ENCODE measurements at regions not wholly inside any gene's neighbourhood (a gene's known extent, or its start where the extent isn't known, plus 50 kb on each side); places are given as distances from the start of the nearest gene placed in this dataset.

- no peak for TF ChIP-seq CTCF (IDR thresholded peaks at IDR 0.05; ENCODE audit: low read depth, low read length)
- POLR2A ChIA-PET = no interaction called here
- H3K27me3 ChIP-seq (ENCODE audit: control insufficient read depth, insufficient read depth, low read length) = no peaks in the 10 kb centered on the region
- CTCF ChIA-PET = interaction anchor here (1.7 kb wide), 1 partner anchor 19 kb away, joined by 5 read pairs; no protein-coding TSS in a partner anchor
- no peak overlapping the region for H3K27ac ChIP-seq (ENCODE audit: low read depth, low read length)
- no peak for DNase-seq (ENCODE audit: low read depth, low spot score)
- no peaks in the 10 kb centered on the region for H3K9me3 ChIP-seq (ENCODE audit: control insufficient read depth, insufficient read depth, low read length)
- H3K4me3 ChIP-seq (ENCODE audit: low read depth, low read length) = no peak overlapping the region
Measured at GRCh38 chr3:43874731-43875130, 184.0 kb downstream of the ABHD5 start.

- Histone ChIP-seq H3K4me3 (ENCODE audit: low read depth, low read length) (no peak overlapping the region), H3K27me3 (ENCODE audit: control insufficient read depth, insufficient read depth, low read length) (no peaks in the 10 kb centered on the region), H3K9me3 (ENCODE audit: control insufficient read depth, insufficient read depth, low read length) (no peaks in the 10 kb centered on the region), H3K27ac (ENCODE audit: low read depth, low read length) (no peak overlapping the region)
- TF ChIP-seq CTCF (IDR thresholded peaks at IDR 0.05; ENCODE audit: low read depth, low read length) = no peak
- ChIA-PET POLR2A (no interaction called here), CTCF (interaction anchor here (0.7 to 0.9 kb wide), 2 partner anchors 21 to 108 kb away, joined by 3 to 5 read pairs; no protein-coding TSS in a partner anchor)
- DNase-seq (ENCODE audit: low read depth, low spot score) = no peak
Measured at GRCh38 chr3:43876648-43877047, 185.9 kb downstream of the ABHD5 start.

GRCh38 chr3:43879166-43879565 is 188.4 kb downstream of the ABHD5 start:
- H3K9me3 ChIP-seq (ENCODE audit: control insufficient read depth, insufficient read depth, low read length) = no peaks in the 10 kb centered on the region
- H3K27ac ChIP-seq (ENCODE audit: low read depth, low read length) = no peak overlapping the region
- ChIA-PET POLR2A (no interaction called here), CTCF (interaction anchor here (1.4 kb wide), 1 partner anchor 10 kb away, joined by 4 read pairs; no protein-coding TSS in a partner anchor)
- no peaks in the 10 kb centered on the region for H3K27me3 ChIP-seq (ENCODE audit: control insufficient read depth, insufficient read depth, low read length)
- no peak overlapping the region for H3K4me3 ChIP-seq (ENCODE audit: low read depth, low read length)
- no peak for DNase-seq (ENCODE audit: low read depth, low spot score)
- peak; percentile 36 for TF ChIP-seq CTCF (IDR thresholded peaks at IDR 0.05; ENCODE audit: low read depth, low read length)

- TF ChIP-seq CTCF (IDR thresholded peaks at IDR 0.05; ENCODE audit: low read depth, low read length) = no peak
- no peak overlapping the region for H3K27ac ChIP-seq (ENCODE audit: low read depth, low read length)
- POLR2A ChIA-PET = no interaction called here
- H3K9me3 ChIP-seq (ENCODE audit: control insufficient read depth, insufficient read depth, low read length) = peaks cover 3% of the 10 kb centered on the region; the same call in 1 of the 2 replicates
- H3K4me3 ChIP-seq (ENCODE audit: low read depth, low read length) = no peak overlapping the region
- no peaks in the 10 kb centered on the region for H3K27me3 ChIP-seq (ENCODE audit: control insufficient read depth, insufficient read depth, low read length)
- CTCF ChIA-PET = interaction anchor here (0.6 to 1.2 kb wide), 2 partner anchors 14 to 28 kb away, joined by 3 read pairs; no protein-coding TSS in a partner anchor
- DNase-seq (ENCODE audit: low read depth, low spot score) = no peak
Measured at GRCh38 chr3:43882976-43883680, 192.4 kb downstream of the ABHD5 start.

GRCh38 chr3:43883729-43884396 is 193.1 kb downstream of the ABHD5 start:
- no peak for TF ChIP-seq CTCF (IDR thresholded peaks at IDR 0.05; ENCODE audit: low read depth, low read length)
- Histone ChIP-seq H3K9me3 (ENCODE audit: control insufficient read depth, insufficient read depth, low read length) (peaks cover 3% of the 10 kb centered on the region; the same call in 1 of the 2 replicates), H3K27ac (ENCODE audit: low read depth, low read length) (no peak overlapping the region), H3K4me3 (ENCODE audit: low read depth, low read length) (no peak overlapping the region), H3K27me3 (ENCODE audit: control insufficient read depth, insufficient read depth, low read length) (no peaks in the 10 kb centered on the region)
- ChIA-PET CTCF (no interaction called here), POLR2A (no interaction called here)
- no peak for DNase-seq (ENCODE audit: low read depth, low spot score)

Data from AG04450 (cell line).